GM18511 (cell line): ENCODE measurements at regions not wholly inside any gene's neighbourhood (a gene's known extent, or its start where the extent isn't known, plus 50 kb on each side); places are given as distances from the start of the nearest gene placed in this dataset.
"Not testable (repeated sequence)": the region's sequence is repeated elsewhere in the genome, so short reads cannot be mapped to it uniquely, and the experiment has no call there.

Source experiments
- ATAC-seq: cut with Tn5 transposase; IDR thresholded peaks from one replicate; pipeline ENCODE4 v1.9.1; 2021; ENCODE audit warnings: mild to moderate bottlenecking, moderate library complexity; ENCODE audit not compliant: unreplicated experiment

DNA sequence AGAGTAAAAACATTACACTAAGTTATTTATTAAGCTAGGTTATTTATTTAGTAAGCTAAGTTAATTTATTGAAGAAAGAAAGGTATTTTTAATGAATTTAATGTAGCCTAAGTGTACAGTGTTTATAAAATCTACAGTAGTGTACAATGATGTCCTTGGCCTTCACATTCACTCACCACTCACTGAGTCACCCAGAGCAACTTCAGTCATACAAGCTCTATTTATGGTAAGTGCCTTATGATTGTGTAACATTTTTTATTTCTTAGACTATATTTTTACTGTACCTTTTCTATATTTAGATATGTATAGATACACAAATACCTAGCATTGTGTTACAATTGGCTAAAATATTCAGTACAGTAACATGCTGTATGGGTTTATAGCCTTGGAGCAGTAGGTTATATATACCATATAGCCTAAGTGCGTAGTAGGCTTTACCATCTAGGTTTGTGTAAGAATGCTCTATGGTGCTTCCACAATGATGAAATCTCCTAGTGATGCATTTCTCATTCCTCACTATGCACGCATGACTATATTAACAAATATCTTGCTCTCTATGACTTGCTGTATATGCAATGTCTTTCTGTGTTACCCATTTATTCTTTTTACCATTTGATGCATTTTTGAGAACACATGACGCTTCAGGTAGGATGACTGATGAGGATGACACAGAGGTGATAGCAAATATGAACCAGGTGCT, 309.6 kb upstream of the ATXN7L3B start:
- no peak for ATAC-seq

DNA sequence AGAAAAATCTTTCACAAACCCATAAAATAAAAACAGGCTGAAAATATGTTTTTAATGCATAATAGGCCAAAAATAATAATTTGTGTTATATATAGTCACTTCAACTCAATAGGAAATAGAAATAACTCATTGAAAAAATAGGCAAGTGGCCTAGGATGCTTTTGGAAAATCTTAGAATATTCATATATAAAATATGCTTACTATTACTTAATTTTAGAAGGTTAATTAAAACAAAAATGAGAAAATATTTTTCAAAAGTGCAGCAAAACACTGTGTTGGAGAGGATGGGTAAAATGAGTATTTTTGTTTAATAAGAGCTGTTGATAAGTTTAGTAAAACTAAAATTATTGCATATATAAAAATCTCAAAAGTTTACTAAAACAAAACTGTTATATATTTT, 308.0 kb upstream of the ATXN7L3B start:
- ATAC-seq, result no peak

DNA sequence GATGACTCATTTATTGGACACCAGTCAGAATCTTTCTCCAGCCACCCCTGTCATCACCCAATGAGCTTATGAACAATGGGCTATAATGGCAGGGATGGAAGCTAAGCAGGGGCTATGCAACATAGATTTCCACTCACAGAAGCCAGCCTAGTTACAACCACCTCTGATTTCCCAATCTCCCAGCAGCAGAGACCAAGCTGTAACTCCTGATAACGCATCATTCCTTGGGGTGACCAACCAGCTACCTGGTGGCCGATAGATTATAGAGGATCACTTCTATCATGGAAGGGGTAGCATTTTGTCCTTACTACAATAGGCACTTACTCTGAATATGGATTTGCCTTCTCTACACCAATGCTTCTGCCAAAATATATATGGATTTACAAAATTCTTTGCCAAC, 302.3 kb upstream of the ATXN7L3B start:
- no peak for ATAC-seq

DNA sequence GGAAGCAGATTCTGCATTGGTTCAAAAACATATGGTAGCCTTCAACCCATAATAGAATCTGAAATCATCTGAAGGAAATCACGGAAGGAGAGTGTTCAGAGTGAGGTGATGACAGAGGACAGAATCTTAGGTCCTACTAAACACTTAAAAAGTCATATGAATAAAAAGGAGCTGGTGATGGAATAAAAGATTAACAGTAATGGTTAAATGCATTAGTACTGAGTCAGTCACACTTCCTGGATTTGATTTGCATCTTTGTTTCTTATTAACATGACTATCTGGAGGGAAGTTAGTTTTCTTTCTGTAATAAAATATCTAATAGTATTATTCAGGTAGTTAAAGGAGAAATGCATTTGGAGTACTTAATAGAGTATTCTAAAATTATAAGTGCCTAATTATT, 296.3 kb upstream of the ATXN7L3B start:
- no peak for ATAC-seq

DNA sequence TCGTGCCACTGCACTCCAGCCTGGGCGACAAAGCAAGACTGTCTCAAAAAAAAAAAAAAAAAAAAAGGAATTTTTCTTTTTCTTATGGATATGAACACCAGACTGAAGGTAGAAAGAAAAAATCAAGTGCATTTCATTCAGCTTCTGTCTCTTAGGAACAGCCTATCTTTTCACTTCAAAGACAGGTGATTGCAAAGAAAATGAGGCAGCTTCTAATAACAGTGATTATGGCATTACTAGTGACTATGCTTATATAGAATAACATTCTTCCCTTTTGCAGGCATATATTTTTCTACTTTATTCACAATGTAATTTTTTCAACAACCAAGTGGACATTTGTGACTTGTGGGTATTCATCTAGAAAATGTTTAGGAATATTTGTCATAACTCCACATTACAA, 295.5 kb upstream of the ATXN7L3B start:
- ATAC-seq, result no peak

DNA sequence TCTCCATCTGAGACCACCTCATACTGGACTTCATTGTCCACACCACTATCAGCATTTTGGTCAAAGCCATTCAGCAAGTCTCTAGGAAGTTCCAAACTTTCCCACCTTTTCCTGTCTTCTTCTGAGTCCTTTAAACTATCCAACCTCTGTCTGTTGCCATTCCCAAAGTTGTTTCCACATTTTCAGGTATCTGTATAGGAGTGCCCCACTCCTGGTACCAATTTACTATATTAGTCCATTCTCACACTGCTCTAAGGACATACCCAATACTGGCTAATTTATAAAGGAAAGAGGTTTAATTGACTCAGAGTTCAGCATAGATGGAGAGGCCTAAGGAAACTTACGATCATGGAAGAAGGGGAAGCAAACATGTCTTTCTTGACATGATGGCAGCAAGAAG, 292.2 kb upstream of the ATXN7L3B start:
- no peak for ATAC-seq

DNA sequence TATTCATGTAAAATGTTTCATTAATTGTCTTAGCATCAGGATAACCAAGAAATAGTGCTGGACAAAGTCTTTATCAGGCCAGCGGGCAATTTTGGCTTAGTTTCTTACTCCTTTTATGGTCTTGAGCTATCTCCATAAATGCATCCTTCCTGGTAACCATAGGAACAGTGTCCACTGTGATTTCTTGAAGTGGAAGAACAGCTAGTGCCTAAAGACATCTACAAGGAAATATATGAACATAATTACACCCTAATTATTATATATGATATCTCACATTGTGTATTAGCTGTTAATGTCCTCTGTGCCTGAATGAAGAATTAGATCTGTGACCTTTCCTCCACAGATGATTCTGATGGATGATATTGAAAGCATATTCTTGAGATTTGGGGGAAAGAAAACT, 286.7 kb upstream of the ATXN7L3B start:
- ATAC-seq, result no peak

DNA sequence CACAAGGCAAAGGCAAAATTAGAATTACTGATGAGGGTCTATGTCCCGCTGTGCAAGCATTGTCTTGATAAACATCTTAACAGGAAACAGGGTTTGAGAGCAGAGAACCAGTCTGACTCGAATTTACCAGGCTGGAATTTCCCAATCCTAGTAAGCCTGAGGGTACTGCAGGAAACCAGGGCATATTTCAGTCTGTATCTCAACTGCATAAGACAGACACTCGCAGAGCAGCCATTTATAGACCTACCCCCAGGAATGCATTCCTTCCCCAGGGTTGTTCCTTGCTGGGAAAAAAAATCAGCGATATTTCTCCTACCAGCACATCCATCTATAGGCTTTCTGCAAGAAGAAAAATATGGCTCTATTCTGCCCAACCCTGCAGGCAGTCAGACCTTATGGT, 283.8 kb upstream of the ATXN7L3B start:
- ATAC-seq, result not testable (repeated sequence)

DNA sequence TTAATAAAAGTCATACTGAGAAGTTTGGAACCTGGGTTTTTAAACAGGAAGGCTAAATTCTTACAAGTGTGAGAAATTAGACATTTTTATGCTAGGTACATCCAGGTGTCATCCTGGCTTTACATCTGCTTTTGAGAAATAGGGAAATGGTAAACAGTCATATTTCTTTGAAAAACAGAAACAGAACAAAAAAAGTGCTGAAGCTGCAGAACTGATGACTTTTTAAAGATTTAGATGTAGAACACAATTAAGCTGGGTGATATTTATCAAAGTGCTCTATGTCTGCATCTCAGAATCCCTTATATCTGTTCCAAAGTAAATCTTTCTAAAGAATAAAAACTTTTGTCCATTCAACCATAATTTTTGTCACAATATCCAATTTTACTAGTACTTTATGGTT, 282.9 kb upstream of the ATXN7L3B start:
- no peak for ATAC-seq

DNA sequence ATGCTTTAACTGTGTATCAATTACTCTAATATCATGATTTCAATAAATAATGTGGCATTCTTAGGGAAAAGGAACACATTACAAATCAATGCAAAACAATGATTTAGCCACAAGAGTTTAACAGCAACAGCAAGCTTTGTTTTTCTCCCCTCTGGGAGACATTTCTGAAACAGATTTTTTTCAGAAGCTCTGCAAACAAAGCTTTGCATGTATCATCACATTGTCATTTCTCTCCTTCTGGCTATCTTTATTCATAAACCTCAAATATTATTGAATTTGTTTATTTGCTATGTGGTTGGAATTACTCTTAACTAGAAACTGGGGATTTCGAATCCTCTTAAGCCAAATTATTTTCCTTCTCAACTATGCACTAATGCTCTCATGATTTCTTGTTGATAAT, 278.4 kb upstream of the ATXN7L3B start:
- no peak for ATAC-seq

DNA sequence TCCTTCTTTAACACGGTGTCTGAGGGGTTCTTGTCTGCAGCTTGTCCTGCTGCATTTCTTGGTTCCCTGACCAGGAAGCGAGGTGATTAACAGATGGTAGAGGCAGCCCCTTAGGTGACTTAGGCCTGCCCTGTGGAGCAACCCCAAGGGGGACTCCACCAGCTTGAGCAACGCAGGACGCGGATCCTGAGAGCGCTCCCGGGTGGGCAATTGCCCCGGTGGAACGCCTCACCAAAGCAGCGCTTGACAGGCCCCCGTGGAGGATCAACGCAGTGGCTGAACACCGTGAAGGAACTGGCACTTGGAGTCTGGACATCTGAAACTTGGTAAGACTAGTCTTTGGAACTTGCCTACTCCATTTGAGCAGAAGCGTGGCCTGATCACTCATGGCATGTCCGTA, 272.9 kb upstream of the ATXN7L3B start:
- ATAC-seq, result no peak

DNA sequence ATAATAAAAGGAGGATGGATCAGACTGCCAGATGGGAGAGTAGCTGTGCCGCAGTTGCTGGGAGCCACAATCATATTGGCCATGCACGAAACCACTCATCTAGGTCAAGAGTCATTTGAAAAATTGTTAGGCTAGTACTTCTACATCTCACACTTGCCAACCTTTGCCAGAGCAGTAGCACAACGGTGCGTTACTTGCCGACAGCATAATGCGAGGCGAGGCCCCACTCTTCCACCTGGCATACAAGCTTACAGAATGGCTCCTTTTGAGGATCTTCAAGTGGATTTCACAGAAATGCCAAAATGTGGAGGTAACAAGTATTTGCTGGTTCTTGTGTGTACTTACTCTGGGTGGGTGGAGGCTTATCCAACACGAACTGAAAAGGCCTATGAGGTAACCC, 268.3 kb upstream of the ATXN7L3B start:
- ATAC-seq, result not testable (repeated sequence)

DNA sequence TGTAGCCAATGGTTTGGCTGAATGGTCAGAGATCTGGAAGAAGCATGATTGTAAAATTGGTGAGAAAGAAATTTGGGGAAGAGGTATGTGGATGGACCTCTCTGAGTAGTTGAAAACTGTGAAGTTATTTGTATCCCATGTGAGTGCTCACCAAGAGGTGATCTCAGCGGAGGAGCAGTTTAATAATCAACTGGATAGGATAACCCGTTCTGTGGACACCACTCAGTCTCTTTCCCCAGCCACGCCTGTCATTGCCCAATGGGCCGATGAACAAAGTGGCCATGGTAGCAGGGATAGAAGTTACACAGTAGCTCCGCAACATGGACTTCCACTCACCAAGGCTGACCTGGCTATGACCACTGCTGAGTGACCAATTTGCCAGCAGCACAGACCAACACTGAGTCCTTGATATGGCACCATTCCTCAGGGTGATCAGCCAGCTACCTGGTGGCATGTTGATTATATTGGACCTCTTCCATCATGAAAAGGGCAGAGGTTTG, 257.4 kb upstream of the ATXN7L3B start:
- ATAC-seq, result no peak

DNA sequence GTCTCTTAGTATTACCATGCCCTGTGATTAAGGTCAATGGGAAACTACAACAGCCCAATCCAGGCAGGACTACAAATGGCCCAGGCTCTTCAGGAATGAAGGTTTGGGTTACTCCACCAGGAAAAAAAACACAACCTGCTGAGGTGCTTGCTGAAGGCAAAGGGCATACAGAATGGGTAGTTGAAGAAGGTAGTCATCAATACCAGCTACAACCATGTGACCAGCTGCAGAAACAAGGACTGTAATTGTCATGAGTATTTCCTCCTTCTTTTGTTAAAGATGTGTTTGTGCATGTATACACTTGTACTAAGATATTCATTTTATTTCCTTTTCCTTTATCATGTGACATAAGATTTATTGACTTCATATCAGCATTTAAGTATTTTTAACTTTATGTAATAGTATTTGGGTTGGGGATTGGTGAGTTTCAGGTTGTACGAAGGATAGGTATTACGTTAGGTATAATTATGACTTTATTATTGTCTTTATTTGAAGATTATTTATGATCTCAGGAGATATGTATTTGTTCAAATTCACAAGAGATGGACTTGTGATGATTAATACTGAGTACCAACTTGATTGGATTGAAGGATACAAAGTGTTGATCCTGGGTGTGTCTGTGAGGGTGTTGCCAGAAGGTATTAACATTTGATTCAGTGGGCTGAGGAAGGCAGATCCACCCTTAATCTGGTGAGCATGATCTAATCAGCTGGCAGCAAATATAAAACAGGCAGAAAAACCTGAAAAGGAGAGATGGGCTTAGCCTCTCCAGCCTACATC, 256.0 kb upstream of the ATXN7L3B start:
- ATAC-seq, result not testable (repeated sequence)

DNA sequence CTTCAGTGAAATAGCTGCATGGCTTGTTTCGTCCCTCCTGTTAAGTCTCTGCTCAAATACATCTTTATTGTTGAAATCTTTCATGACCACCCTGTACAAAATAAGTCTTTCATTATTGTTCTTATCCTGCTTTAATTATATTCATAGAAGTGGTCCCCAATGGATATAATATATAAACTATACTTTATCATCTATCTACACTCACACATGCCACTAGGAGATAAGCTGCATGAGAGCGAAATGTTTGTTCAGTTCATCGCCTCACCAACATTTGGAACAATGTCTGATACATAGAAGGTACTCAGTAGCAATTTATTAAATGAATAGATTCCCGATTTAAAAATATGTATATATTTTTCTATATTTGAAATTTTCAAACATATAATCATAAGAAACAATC, 254.0 kb upstream of the ATXN7L3B start:
- ATAC-seq, result no peak

DNA sequence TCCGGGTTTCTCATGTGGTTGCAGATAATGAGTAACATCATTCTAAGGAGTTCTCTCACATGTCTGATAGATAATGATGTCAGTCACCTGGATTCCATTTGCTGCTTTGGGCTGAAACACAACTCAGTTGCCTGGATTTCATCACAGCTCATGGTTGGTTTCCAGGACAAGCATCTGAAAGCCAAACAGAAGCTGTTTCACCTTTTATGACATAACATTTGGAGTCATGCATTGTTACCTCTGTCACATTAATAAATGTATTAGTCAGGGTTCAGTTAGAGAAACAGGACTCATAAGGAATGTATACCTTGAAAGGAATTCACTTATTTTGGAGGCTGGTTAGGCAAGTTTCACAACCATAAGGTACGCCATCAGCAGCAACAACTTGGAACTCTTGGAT, 251.9 kb upstream of the ATXN7L3B start:
- ATAC-seq, result no peak

DNA sequence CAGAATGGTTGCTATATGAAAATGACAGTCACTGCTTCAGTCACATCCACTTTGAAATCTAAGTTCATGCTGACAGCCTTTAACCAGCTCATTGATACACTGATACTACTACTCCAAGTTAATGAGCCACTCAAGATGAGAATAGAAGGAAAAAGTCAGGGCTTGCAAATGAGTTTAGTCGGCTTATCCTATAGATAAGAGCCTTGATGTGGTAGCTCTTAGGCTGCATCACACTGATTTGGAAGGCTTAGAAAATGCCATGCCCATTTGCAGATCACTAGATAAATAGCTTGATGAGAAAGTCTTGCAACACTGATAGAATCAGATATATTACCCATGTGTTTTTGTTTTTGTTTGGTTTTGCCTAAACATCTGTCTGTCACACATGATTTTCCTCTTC, 251.4 kb upstream of the ATXN7L3B start:
- ATAC-seq, result no peak

DNA sequence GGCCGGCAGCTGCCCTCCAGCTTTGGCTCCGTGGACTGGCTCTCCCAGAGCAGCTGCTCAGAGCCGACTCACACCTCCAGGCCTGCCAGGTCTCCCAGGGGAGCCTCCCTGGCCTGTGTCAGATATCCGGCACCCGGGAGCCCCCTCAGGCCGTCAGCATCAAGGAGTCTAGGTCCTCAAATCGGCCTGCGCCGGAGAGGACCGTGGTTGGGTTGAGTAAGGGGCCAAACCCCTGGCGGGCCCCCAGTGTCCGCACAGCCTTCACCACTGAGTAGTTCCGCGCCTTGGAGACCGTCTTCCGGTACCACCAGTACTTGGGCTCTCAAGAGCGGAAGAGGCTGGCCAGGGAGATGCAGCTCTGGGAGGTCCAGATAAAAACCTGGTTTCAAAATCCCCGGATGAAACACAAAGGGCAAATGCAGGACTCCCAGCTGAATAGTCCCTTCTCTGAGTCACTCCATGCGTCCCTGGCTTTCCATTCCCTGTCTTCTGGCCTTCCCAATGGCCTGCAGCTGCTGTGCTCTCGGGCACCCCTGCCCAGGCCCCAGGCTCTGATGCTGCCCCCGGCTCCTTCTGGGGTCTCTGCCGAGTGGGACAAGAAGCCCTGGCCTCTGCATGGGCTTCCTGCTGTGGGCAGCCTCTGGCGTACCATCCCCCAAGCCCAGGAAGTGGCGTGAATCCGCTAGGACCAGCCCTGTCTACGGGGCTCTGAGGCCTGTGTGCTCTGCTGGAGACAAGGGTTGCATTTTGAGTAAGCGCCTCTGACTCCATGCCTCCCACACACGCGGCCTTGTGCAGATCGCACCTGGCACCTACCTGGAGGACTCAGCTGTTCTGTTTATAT, 245.1 kb upstream of the ATXN7L3B start:
- no peak for ATAC-seq

DNA sequence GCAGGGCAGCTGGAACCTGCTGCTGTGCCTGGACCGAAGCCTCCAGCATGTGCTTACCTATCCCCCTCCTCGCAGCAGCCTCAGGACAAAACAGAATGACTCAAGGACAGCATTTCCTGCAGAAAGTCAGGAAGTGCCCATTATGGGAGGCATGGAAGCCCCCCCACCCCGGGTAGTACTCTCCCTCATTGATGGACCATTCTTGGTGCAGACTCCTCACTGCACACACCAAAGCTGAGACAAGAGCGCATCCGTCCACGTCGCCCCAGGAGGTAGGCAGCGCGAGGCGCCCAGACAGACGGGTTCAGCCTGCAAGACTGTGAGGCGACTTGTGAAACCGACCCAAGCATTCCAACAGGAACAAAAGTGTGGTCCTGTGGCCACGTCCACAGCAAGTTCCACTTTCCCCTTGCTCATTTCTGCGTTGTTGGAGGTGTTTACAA, 243.9 kb upstream of the ATXN7L3B start:
- no peak for ATAC-seq

DNA sequence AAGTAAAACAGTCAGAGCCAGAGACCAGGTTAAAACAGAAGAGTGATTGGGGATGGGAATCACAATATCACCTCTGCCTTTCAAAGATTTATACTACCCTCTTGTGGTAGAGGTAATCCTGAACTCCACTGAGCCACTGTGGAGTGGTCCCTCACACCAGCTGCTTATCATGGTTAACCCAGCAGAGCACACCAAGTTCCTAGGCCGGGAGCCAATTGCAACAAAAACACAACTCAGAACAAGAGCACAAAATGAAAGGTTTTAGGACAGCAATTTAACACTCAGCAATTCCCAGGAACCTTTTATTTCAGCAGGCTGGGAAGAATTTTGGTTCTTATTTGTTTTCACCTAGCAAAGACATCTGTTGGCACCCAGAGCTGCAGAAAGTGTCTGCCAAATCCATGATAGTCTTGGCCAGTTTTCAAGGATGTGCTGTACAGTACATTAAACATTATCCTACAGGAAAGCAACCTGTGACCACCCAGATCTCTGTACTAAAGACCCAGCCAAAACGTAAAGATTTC, 220.5 kb upstream of the ATXN7L3B start:
- ATAC-seq, result no peak

DNA sequence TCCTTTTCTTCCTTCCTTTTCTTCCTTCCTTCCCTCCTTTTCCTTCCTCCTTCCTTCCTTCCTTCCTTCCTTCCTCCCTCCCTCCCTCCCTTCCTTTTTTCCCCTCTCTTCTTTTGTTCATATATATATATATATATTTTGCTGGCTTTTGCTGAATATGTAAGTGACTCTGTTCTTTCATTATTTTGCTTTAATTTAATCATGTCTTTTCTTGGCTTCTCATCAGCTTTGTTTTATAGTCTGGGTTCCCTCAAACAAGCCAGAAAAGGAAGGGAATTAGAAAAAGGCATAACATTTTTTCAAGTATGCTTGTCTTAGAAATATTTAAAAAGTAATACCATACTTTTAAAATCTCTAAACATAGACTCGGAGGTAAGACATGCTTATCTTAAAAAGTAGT, 219.9 kb upstream of the ATXN7L3B start:
- ATAC-seq, result no peak
